ENCODE measurements at regions not wholly inside any gene's neighbourhood (a gene's known extent, or its start where the extent isn't known, plus 50 kb on each side); places are given as distances from the start of the nearest gene placed in this dataset.

DNA sequence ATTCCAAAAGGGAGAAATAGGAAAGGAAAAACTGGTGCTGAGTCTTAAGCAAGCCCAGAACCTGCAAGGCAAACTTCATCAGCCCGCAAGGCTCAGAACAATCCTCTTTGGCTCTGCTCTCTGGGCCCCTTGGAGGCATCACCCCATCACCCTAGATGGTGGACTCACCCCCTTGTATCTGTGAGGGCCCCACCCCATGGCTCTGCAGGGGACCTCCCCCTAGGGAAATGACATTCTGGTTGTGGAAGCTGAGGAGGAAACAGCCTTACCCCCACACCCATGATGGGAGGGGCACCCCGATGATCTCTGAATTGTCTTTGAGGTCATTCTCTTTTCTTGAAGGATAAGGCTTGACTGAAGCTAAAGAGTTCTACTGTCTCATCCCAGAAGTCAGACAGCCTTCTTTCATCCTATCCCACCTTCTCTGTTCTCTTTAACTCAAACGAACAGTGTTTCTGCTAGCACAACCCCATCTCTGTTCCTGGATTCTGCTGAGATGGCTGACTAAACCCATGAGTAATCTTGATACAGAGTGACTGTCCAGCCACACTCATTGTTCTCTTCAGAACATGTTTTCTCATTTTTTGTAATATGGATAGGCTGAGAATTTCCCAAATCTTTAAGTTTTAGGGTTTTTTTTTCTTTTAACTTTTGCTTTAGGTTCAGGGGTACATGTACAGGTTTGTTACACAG is 492.1 kb upstream of the MYT1L start:
- no peak for DNase-seq

DNA sequence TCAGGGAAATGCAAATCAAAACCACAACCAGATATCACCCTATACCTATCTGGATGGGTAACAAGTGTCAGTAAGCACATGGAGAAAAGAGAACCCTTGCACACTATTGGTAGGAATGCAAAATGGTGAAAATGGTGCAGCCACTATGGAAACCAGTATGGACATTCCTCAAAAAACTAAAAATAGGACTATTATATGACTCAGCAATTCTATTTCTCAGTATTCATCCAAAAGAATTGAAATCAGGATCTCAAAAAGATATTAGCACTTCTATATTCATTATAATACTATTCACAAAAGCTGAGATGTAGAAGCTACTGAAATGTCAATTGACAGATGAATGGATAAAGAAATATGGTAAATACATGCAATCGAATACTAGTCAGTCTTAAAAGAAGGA is 491.1 kb upstream of the MYT1L start:
- no peak for DNase-seq

- no peak for DNase-seq
Observed at GRCh38 chr2:2812648-2813047, 481.6 kb upstream of the MYT1L start.

- no peak for DNase-seq
Observed at GRCh38 chr2:2812117-2812516, 481.0 kb upstream of the MYT1L start.

DNA sequence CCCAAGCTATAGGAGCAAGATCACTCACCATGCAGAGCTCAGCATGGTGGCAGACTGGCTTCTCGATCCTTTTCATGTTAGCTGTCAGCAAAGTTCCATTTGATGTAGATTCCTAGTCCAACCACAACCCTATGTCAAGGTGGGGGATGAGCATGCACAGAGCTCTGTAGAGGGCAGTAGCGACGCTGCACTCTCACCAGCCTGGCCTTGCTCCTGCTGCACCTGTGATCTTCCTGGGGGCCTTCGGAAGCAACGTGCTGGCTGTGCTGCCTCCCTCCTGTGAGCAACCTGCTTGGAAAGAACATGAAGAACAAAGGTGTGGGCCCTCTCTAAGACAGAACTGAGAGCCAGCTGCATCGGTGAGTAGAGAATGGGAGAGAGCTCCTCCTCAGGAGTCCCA is 479.4 kb upstream of the MYT1L start:
- DNase-seq = no peak

GRCh38 chr2:2809771-2810170 is 478.7 kb upstream of the MYT1L start:
- DNase-seq = no peak

DNA sequence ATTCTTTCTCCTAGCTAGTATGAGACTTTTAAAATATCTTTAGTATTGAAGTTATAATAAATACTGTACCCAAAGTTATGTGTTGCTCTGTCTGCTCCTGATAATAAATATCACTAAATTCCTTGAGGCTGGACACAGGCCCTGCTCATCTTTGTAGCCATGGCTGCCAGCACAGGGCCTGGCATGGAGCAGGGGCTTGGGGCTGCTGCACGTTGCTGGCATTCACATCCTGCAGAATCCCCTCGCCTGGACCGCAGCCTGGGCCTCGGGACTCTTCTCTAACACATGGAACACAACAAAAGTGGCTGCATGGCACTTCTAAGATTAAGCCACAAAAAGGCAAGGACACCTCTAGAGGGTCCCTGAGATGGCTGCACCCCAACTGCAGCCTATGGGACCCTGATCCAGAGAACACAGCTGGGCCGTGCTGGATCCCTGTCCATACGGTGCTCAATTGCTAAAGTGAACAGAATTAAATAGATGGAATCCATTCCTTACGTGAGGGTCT is 477.5 kb upstream of the MYT1L start:
- no peak for DNase-seq

DNA sequence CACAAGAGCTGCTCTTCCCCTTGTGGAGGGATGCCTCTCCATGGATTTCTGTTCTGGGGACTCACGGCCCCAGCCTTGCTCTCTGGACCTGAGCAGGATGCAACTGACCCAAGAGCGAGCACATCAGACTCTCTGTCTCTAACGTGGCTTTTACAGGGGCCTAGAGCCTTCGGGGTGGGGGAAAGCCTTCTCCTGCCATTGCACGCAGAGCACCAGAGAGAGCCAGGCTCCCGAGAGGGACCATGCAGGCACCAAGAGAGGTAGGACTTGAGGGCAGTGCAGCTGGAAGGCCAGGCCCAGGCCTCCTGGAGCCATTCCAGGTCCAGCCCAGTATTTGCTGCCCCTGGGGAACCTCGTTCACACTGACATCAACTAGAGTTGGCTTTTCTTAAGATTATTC is 475.6 kb upstream of the MYT1L start:
- DNase-seq = no peak

DNA sequence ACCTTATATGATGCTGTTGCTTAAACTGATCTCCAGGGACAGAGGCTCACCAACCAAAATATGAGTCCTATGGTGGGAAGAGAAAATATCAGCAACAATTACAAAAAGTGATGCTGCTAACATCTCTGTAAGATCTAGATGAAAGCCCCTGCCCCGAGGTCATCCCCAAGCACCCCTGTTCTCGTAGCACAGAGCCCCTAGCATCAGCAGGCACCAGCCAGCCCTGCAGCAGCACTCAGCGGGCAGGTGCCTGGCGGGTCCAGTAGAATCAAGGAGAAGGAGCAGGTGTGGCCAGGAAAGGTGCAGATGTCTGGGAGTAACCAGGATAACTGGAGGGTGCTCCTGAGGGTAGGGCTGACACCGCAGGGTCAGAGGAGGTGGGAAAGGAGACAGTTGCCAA is 474.2 kb upstream of the MYT1L start:
- DNase-seq = no peak

- no peak for DNase-seq
Observed at GRCh38 chr2:2804528-2804927, 473.5 kb upstream of the MYT1L start.

- DNase-seq = no peak
Observed at GRCh38 chr2:2801458-2801857, 470.4 kb upstream of the MYT1L start.

DNA sequence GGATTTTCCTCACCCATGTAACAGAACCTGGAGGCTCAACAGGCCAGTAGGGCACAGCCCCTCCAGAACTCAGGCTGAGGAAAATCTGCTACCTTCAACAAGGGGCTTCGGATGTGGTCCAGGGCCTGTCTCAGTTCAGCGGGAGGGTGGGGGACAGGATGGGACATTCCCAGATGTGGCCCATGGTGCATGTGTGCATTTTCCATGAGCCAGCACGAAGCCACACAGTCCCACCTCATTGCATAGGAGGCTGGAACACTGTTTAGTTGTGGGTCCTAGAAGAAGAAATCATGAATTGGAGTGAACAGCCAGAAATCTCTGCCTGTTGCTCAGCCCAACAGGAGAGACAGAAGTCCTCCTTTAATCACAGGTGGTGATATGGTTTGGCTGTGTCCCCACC is 469.6 kb upstream of the MYT1L start:
- no peak for DNase-seq

- DNase-seq = no peak
Observed at GRCh38 chr2:2800001-2800400, 468.9 kb upstream of the MYT1L start.

GRCh38 chr2:2799151-2799697 is 468.1 kb upstream of the MYT1L start:
- no peak for DNase-seq

- DNase-seq = no peak
Observed at GRCh38 chr2:2798337-2798736, 467.3 kb upstream of the MYT1L start.

DNA sequence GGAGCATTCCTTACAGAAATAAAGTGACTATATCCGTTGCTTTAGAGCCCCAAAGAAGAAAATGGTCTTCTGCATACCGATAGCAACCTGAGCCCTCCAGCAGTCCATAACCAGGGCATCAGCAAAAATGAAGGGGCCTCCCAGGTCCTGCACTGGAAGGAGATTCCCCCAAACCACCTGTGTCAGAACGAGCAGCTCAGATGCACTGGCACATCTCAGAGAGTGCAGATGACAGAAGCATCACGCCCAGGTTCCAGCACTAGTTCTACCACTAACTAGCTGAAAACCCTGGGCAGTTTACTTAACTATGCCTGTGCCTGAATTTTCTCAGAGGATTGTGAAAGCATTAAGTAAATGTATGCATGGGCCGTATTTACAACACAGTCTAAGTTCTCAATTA is 466.7 kb upstream of the MYT1L start:
- no peak for DNase-seq

- DNase-seq = no peak
Observed at GRCh38 chr2:2796207-2796606, 465.1 kb upstream of the MYT1L start.

DNA sequence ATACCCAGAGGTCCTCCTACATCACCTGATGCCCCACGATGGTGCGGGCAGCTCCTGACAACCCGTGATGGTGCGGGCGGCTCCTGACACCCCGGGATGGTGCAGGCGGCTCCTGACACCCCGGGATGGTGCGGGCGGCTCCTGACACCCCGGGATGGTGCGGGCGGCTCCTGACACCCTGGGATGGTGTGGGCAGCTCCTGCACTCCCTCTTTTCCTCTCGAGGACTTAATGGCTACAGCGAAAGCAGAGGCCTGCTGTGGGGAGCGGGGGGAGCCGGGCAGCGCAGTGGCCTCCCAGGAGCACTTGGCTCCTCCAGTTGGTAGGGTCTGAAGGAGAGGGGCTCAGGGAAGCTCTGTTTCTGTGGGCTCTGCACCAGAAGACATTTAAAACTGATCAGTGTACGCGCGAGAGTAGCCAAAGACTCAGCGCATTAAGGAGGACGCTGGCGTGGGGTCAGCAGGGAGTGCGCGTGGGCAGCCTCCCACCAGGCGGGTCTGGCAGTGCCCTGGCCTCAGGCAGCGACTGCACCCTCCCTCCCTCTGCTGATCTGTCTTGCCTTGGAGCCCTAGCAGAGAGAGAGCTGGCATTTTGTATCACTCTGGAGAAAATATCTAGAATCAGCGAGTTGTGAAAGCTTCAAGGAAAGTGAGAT is 464.5 kb upstream of the MYT1L start:
- DNase-seq = no peak

DNA sequence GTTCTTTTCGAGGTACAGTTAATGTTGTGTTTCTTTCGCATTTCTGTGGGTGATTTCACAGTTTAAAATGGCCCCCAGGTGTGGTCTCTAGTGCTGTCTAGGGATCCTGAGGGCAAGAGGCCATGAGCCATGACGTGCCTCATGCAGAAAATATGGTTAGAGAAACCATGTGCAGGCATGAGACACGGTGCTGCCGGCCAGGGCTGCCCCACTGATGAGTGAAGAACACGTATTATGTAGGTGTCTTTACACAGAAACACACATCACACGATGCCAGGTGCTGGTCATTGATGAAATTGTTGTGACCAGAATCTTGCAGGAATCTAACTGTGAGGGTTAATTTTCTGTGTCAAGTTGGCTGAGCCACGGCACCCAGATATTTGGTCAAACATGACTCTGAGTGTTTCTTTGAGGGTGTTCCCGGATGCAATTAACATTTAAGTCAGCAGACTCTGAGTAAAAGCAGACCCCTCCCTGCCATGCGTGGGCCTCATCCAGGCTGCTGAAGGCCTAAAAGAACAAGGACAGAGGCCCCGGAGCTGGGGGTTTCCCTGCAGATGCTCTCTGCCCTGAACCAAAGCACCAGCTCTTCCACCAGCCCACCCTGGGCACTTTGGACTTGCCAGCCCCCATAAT is 463.0 kb upstream of the MYT1L start:
- no peak for DNase-seq

DNA sequence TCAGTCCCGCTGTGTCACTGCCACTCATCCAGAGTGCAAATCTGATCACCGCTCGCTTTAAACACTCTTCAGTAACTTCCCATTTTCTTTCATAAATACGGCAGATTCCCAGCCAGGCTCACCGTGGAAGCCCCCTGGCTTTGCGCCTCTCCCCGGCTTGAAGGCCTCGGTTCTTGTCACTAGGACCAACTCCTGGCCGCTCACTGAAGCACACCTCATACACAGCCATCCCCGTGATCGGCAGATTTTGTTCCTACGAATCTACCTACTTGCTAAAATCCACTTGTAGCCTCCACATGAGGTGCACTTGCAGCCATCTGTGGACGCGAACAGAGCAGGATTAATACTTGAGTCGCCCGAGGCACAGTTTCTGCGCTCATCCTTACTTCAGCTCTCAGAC is 462.4 kb upstream of the MYT1L start:
- DNase-seq = no peak

DNA sequence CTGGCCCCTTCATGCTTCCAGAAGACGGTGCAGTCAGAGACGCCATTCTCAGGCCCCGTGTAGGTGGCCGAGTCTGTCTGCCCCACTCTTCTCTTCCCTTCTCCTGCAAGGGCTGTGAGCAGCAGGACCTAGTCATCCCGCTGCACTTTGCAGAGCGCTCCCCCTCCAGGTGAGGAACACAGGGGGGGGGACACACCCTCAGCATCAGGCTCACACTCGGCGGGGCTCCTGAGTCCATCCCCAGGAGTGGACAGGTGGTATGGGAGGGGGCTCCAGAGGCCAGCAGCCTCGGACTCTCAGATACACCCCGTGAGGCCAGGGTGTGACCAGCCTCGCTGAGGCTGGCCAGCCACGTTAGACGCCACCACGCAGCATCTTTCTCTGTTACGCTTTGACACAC is 460.5 kb upstream of the MYT1L start:
- DNase-seq = no peak

DNA sequence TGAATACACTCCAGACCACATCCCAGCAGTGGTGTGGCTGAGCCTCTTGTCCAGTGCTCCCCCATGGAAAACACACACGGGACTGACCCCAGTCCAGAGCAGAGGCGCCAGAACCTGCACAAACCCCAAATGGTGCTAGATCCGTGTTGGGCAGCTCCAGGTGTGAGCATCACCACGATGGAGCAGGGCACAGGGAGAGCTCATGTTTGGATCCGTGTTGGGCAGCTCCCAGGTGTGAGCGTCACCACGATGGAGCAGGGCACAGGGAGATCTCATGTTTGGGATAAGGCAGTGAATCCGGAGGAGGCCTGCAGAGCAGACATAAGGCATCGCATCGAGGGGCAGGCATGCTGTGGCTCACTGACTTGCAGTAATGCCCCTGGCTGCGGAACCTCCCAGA is 460.0 kb upstream of the MYT1L start:
- no peak for DNase-seq

DNA sequence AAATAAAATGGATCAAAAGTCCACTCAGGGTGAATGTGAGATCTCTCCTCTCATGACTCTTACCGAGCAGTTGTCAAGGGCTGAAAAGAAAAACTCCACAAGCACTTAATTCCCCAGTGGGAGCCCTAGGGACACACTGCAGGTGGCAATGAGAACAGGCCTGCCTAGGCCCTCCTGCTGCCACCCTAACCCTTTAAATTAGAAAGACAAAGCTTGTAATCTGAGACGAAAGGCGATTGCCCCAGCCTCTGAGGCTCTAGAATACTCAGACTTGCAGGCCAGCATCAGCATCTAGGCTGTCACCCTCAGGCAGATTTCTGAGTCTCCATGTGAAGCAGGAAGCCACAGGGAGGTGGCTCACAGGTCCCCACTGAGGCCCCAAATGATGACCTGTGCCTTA is 457.0 kb upstream of the MYT1L start:
- DNase-seq = no peak

DNA sequence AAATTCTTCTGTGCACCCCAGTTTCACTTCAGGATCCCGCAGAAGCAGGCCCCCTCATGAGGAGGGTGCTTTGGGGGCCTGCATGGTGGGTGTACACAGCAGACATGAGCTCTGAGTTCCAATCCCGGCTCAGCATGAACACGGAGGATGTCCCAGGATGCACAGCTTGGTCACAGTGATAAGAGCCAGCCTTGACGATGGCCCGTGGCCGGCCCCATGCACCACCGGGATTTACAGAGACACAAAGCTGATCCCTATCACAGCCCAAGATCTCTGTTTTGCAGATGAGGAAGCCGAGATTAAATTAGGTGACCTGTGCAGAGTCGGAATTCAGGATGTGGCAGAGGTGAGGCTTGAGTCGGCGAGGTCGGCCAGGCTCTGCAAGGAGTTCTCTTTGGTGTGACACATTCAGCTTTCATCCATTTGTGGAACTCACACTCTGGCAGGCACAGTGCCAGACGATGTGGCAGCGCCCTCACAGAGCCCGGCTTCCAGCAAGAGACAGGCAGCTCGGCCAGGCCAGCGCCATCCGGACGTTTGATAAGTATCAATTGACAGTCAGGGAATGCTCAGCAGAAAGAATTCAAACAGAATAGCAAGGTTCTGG is 456.3 kb upstream of the MYT1L start:
- no peak for DNase-seq

Data from hematopoietic multipotent progenitor cell treated with erythropoietin and hydrocortisone succinate and interleukin-3 and kit ligand, for 4 days (in vitro differentiated cells).